Activated CD4-positive, alpha-beta T cell treated with anti-CD3 and anti-CD28 coated beads, Interleukin-2, amount 50 U/mL, for 48 hours (primary cell): ENCODE measurements at regions not wholly inside any gene's neighbourhood (a gene's known extent, or its start where the extent isn't known, plus 50 kb on each side); places are given as distances from the start of the nearest gene placed in this dataset.

Experiments used
- DNase-seq, 2 experiments: peaks; one replicate each; pipeline ENCODE4 v3.0.0-alpha.2; 2020

DNA sequence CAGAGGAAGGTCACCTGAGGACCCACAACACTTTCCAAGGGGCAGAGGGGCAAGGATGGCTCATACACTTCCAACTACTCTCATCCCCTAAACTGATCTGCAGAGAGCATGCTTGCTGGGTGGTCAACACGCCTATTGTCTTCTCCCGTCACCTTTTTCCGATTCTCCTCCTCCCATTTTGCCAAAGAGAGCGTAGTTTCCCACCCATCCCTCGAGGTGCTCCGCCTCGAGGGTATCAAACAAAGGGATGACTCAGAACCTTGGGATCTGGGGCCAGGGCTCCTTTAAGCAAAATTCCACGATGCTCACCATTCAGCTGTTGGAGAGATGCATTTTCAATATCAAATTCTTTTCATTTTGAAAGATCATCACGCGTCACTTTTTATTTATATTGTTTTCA, 507.5 kb upstream of the SULF2 start:
- no peak for DNase-seq

DNA sequence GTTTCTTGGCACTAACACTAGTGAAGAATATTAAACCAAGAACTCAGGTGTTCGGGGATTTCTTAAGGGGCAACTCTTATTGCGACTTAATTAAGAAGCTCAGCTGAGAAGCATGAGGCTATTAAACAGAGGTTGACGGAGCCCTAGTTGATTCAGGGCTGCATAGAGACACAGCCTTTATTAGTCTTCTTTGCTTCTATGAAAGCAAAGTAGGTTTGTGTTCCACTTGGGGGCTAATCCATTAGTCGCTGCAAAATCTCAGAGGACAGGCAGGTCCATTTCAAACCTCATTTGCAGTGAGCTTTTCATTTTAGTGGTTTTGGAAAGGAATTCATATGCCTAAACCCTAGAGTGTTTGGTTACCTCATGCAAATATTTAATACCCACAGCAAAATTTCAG, 506.6 kb upstream of the SULF2 start:
- no peak for DNase-seq

DNA sequence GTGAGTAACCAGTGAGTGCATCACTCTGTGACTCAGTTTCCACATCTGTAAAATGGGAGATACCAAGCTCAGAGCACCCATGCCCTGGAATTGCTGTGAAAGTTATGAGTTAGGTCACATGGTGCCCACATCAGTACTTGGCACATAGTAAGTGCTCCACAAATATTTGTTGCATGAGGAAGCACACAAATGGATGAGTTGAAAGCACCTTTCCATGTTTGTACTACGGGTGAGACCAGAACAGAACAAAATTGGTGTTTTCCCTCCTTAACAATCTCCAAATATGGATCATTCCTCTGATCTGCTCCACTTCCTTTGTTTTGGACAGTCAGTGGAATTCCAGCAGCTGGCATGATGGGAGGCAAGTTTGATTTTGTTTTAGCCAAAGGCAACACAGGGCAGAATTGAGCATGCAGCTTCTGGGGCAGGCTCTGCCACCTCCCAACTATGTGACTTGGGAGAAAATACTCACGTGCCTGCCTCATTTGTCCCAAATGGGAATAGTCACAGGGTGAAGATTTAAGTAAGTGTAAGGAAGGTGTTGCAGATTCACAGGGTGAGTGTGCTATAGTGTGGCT, 503.7 kb upstream of the SULF2 start:
- no peak for DNase-seq

DNA sequence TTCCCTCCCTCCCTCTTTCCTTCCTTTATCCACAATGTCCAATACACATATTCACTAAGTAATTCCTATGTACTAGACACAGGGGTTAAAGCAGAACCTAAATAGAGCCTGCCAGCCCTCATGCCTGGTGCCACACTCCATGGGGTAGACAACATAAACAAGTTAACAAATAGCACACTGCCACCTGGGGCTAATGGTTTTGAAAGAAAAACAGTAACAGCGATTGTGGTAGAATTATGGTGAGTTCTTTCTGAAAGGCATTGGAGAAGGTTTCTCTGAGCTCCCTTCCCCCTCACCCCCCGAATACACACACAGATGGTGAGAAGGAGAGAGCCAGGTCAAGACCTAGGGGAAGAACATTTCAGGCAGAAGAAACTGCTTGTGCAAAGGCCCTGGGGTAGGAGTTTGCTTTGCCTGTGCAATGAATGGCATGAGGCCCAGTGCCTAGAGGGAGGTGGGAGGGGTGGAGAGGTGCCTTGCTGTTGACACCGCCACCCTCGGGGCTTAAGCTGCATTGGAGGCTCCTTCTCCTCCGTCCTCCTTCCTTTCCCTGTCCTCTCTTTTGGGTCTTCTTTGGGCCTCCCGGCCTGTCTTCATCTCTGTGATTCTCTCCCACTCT, 502.4 kb upstream of the SULF2 start:
- DNase-seq = no peak

DNA sequence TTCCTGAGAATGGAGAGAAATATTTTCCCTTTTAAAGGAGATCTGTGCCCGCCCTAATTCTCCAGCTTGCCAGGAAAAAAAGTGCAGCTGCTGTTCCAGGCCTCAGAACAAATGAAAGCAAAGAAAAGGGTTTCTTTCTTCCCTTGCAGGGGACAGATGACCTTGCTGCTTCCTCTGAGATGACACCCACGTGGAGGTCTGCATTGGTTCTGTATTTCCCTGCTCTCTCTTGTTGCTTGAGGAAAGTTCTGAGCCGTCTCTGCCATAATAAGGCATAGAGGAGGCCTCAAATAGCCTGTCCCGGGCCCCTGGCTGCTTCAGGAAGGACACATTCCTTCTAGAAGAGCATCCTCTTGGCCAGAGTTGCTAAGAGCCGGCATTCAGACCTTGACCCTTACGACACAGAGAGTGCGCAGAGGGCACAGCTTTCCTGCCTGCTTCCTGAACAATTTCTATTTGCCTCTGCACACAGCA, 501.8 kb upstream of the SULF2 start:
- no peak for DNase-seq

DNA sequence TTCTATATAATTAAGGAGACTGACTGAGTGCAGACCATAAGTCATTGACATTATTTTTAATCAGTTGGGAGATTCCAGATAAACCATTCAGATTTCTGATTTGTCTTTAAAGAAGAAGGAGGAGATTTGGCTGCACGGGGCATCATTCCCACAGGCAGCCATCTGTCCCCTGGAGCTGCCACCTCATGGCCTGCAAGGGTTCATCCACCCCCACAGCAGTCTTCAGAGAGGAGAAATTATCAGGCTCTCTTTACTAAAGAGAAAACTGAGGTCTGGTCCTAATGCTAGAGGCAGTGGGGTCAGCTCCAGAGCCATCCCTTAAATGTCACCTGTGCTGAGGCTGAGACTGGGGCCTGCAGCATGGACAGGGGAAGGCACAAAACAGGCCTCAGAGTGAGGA, 501.3 kb upstream of the SULF2 start:
- no peak for DNase-seq

DNA sequence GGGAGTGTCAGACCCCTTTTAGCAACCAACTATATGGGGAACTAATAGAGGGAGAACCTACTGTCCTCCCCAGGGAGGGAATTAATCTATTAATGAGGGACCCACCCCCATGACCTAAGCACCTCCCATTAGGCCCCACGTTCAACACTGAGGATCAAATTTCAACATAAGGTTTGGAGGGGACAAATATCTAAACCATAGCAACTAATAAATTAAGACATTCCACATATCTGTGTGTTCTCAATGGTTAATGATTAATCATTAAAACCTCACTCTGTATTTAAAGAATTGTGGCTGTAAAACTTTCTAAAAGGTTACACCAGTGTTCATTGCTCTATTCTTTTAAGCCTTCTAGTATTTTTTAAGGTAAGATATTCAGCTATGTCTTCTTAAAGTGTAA, 500.4 kb upstream of the SULF2 start:
- no peak for DNase-seq

DNA sequence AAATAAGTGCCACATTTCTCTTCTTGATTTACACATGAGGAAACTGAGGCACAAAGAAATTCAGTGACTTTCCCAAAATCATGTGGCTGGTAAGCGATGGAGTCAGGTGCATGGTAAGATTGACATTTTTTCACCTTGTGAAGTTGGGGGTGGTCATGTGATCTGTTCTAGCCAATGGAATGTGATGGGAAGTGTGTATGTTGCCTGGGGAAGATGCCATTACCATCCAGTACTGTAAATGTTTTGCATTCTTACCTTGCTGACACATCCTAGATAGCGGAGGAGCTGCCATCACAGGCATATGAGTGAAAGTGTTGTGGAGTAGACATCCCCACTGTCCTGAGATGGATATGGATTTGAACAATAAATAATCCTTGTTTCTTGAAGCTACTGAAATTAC, 499.6 kb upstream of the SULF2 start:
- DNase-seq = no peak

DNA sequence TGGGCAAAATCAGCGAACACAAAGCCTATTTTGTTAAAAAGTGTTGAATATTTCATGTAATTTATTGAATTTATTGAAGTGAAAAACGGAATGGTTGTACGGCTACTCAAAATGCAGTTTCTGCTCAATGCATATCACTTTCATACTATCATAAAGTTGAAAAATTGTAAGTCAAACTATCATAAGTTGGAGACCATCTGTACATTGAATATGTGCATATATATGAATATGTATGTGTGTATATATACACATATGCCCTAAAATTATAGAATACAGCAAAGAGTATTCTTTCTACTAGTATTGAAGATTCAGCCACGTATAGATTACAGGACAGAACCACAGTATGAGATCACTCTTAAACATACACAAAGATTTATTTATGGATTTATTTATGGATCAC, 499.0 kb upstream of the SULF2 start:
- DNase-seq = no peak

DNA sequence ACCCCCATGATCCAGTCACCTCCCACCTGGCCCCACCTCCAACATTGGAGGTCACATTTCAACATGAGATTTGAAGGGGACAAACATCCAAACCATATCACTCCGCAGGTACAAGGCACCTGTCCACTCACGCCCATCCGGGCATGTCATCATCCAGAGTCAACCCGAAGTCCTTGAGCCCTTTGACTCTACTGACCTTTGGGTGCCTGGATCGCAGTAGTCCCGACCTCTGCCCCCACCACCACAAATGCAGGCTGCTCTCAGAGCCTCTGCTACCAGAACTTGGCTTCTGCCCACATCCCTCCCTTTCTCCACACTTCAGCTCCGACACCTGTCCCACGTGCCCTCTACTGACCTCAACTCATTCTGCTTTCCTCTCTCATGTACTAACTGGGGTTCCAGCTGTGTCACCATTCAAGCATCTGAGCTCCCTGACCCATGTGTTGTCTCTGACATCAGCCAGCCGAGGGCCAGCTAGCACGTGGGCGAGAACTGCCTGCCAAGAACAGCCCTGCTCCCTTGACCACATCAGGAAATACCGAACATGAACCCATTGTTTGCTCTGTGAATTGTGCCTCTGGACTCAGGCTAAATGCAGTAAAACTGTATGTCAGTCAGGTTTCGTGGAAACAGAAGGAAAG, 498.3 kb upstream of the SULF2 start:
- no peak for DNase-seq

DNA sequence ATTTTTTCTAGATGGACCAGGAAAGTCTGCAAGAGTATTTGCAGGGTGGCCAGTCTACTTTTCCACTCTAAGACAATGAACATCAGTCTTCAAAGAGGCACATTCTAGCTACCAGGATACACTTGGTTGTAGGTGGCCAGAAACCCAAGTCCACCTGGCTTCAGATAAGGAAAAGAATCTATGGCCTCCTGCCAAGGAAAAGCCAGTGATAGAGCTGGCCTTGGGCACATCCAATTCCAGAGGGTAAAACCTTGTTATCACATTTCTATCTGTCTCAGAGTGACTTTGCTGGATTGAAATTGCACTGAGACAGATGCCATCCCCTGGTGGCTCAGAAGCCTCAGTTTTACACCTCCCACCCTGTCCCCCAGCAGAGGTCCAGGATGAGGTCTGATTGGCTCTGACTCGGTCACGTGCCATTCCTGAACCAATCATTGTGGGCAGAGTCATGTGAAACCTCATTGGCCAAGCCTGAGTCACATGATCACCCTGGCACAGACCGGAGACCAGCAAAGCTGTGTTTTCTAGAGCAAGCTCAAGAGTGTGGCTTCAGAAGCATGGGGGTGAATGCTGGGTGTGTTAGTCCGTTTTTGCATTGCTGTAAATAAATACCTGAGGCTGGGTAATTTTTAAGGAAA, 497.4 kb upstream of the SULF2 start:
- DNase-seq = no peak

DNA sequence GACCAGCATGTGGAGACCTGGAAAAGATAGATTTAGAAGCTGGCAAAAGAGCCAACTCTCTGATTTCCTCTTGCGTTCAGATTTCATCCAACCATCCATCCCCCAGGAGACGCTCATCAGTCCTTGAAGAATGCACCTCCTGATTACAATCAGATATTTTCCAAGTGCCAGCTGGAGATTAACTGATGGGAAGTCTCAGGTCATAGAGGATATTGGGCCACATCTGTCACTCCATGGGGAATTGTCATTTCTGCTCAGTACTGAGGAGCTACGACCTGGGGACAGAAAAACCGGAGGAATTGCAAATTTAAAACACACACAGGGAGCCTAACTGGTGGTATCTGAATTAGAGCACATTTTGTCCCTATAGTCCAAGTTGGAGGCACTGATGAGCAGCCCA, 496.2 kb upstream of the SULF2 start:
- DNase-seq = no peak

DNA sequence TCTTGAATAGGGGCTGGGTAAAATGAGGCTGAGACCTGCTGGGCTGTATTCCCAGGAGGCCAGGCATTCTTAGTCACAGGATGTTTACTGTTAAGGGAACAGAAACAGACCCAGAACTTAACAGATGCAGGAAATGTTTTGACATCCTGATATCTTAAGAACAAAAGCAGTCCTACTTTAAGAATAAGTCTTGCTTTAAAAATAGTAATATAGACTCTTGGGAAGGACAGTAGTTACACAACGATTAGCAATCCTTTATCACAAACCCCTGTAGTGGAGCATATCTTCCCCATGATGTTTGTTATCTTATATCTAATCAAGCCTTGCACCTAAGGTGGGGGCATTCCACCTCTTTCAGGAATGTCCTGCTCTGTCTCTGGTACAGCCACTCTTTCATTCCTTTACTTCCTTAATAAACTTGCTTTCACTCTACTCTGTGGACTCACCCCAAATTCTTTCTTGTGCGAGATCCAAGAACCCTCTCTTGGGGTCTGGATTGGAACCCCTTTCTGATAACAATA, 493.7 kb upstream of the SULF2 start:
- no peak for DNase-seq

DNA sequence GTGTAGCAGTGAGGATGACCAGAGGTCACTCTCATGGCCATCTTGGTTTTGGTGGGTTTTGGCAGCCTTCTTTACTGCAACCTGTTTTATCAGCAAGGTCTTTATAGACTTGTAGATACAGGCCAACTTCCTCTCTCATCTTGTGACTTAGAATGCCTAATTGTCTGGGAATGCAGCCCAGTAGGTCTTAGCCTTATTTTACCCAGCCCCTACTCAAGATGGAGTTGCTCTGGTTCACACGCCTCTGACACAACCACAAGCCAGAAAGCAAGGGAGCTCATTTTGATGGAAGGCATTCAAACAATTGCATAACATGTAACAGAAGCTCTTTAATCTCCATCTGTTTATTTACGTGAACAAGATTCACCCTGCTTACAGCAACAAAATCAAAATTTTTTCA, 492.0 kb upstream of the SULF2 start:
- DNase-seq = no peak

DNA sequence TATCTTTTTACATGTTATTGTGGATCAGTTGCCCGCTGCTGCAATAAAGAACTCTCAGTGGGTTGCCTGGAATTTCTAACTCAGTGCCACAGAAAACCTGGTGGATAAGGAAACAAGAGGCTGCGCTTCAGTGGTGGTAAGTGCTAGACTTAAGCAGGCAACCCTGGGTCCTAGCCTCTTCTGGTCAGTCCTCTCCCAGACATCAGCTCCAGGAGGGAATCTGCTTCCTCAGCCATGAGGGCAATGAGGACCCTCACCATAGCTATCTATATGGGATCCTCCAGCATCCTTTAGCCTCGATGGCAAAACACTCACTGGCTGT, 490.7 kb upstream of the SULF2 start:
- no peak for DNase-seq

DNA sequence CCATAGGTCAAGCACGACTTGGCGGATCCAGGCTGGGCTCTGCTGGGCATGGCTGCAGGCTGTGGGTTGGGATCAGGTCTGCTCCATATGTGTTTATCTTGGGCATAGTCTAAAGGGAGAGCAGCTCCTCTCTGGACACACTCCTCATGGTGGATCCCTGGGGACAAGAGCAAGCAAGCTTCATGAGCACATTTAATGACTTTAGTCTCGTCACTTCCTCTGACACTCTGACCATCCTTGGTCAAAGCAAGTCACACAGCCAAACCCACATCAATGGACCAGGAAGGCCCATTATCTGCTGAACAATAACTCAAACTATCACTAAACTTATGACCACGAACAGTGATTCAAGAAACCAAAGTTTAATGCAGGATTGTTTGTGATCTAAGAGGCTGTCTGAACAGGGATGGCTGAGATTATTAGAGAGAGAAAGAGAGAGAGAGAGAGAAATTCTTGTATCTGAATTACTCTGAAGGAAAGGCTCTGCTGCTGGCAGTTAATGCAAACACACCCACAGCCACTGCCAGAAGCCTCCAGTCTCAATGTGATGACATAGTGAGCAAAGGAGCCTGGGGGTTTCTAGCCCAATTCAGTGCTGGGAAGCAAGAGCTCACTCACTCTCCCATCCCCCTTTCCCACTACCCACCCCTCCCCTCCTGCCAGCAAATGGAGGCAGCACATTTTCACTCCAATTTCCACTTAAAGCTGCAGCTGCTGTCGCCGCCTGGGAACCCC, 490.2 kb upstream of the SULF2 start:
- DNase-seq = no peak

DNA sequence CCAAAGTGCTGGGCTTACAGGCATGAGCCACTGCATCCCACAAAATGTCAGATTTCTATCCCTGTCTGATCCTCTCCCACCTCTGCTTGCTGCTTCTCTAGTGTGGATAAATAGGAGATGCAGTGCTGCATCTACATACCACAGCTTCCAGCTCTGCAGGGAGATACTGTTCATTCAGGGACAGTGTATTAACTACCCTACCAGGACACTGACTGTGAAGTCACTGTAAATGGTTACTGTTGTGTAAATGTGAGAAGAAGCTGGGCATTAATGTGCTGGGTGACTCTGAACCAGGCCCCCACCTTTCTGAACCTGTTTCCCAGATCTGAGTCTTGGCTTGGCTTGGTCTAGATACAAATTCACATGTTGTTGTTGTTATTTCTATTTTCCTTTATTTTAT, 488.6 kb upstream of the SULF2 start:
- DNase-seq = no peak

DNA sequence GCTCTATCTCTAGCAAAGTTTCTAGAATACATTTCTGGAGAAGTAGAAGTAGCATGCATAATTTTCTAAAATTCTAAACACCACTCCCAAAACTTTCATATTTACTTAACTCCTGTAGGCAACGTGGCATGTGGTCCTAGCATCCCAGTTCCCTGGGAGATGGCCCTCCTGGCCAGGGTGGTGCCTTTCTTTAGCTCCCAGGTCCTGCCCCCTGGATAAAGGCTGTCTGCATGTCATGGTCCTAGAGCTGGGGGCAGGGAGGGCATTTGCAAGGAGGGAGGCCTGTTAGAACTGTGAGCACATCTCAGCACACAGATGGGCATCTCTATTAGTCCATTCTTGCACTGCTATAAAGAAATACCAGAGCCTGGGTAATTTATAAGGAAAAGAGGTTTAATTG, 485.6 kb upstream of the SULF2 start:
- no peak for DNase-seq

DNA sequence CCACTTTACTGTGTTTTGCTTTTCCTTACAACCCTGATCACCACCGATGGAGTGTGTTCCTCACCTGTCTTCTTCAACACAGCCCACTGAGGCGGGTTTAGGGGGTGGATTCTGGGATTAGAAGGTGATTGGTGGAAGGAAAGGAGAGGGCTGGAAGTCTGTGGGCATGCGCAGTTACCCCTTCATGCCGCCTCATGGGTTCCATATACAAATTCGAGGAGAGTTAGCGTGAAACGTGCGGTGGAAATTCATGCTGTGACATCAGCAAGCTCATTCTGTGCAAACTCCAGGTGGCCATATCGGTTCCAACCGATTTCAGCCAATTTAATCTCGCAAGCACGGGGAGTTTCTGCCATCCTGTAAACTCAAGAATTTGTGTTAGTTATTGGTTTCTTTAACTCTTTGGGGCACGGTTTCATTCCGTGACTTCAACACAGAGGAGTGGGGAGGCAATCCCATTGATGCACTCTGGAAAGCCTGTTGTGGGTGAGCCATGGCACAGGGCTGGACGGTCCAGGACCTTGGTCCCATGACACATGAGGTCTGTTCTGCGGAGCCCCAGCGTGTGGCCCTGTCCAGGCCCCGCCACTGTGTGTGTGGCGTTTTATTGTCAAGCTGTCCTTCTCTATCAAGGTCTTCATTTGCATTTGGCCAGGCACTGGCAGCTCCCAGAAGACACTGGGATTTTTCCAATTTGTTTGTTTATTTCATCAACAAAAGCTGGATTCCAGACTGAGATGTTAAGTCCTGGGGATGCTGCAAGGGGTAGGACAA, 482.8 kb upstream of the SULF2 start:
- DNase-seq = no peak

DNA sequence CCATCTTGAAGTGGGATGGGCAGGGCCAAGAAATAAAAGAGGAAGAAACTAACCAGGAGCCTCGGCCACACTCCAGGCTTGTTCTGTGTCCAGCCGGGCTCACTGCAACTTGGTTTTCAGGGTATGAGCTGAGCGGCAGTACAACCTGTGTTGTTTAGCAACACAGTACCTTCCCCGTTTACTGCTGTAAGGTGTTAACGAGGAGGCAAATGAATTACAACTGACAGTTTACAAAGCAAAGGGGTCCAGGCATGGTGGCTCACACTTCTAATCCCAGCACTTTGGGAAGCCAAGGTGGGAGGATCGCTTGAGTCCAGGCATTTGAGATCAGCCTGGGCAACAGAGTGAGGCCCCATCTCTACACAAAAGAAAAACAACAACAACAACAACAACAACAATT, 481.3 kb upstream of the SULF2 start:
- no peak for DNase-seq

DNA sequence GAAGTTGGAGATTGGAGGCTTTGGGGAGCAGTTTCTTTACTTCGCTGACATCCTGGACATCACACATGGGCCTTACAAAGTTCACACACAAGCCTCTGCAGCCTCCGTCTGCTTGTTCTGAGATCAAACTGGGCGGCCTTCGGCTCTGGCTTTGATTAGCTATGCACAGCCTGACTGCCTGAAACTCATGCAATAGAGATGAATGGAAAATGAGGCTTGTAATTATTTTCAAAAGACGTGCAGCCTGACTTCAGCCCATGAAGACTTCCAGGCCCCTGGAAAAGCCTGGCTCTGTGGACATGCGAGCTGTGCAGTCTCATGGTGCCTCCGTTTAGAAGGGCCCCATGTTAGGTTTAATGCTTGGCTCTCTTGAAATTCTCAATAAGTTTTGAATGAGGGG, 480.5 kb upstream of the SULF2 start:
- no peak for DNase-seq

DNA sequence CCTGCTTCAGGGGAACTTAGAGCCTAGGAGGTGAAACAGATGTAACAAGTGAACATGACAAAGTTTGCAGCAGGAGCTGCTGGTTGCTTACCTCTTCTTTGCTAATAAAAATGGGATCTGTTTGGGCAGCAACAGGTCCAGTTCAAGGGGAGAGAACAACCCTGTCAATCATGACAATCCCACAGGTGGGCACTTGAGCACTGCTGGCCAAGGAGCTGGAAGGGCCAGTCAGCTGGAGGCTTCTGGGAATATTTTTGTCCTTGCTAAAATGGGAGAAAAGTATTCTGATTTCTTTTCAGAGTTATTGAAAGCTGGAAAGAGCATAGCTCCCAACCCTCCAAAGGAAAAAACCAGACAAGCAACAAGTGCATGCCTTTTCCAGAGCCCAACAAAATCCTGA, 477.7 kb upstream of the SULF2 start:
- no peak for DNase-seq

DNA sequence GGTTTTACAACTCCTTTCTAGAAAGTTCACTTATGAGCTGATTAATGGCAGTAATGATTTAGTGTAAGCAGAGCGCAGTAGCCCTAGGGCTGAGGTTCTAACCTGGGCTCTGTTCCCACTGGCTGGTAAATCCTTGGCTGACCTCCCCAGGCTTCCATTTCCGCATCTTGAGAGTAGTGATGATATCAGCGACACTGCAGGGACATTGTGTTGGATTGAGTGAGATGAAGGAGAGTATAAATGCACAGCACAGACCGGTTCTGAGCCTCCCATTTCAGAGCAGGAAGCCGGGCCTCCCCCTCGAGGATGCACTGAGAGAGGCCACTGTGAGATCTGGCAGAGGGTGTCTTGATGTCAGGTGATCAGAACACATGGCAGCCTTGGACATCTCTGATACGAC, 477.2 kb upstream of the SULF2 start:
- DNase-seq = no peak
